ENCODE measurements at regions not wholly inside any gene's neighbourhood (a gene's known extent, or its start where the extent isn't known, plus 50 kb on each side); places are given as distances from the start of the nearest gene placed in this dataset.

GRCh38 chr7:81180573-81180972, 261.7 kb upstream of the SEMA3C start:
- no peak for TF ChIP-seq EZH2 (IDR thresholded peaks at IDR 0.05; ENCODE audit: insufficient read depth, poor library complexity, severe bottlenecking)
- no peak for TF ChIP-seq EZH2phosphoT487 (IDR thresholded peaks at IDR 0.05; ENCODE audit: insufficient read depth, low read depth)
